Thyroid gland (tissue), 4 donors: ENCODE measurements at regions not wholly inside any gene's neighbourhood (a gene's known extent, or its start where the extent isn't known, plus 50 kb on each side); places are given as distances from the start of the nearest gene placed in this dataset.

ENCODE experiments used
- CTCF ChIP-seq, 6 experiments: fragments of 200-600 bp in 3 of 6; fragments of 450-650 bp in 3 of 6; sonication (generic) in 3 of 6; IDR thresholded peaks; one replicate each; pipeline ENCODE4 v1.5.1; 2016 to 2019; ENCODE audit warnings: antibody characterized with exemption in 6 of 6, mild to moderate bottlenecking in 2 of 6, inconsistent platforms in 1 of 6, moderate library complexity in 1 of 6
- POLR2A ChIP-seq, 2 donors: fragments of 450-650 bp; IDR thresholded peaks; one replicate each; pipeline ENCODE4 v1.6.1; 2017; ENCODE audit warnings: antibody characterized with exemption in 2 of 2, mild to moderate bottlenecking in 2 of 2, moderate library complexity in 1 of 2

GRCh38 chr10:118531105-118531852 is 64.2 kb downstream of the PRLHR start:
- TF ChIP-seq CTCF (IDR thresholded peaks at IDR 0.05): no peak
- no peak for TF ChIP-seq POLR2A (IDR thresholded peaks at IDR 0.05)
